ENCODE measurements at regions not wholly inside any gene's neighbourhood (a gene's known extent, or its start where the extent isn't known, plus 50 kb on each side); places are given as distances from the start of the nearest gene placed in this dataset.

GRCh38 chr15:77710637-77711036, 77.9 kb upstream of the LINGO1 start (continued):
- TF ChIP-seq ATF2 (IDR thresholded peaks at IDR 0.05; ENCODE audit: low read length) (no peak), RXRA (IDR thresholded peaks at IDR 0.05; ENCODE audit: insufficient read depth, low read depth, low read length) (no peak), SIRT6 (IDR thresholded peaks at IDR 0.05; ENCODE audit: low read length) (no peak), GABPA (IDR thresholded peaks at IDR 0.05; ENCODE audit: borderline replicate concordance, insufficient read depth, low read length) (no peak), YY1 (IDR thresholded peaks at IDR 0.05; ENCODE audit: low read depth, low read length) (no peak)

Data from H1 (cell line).